ENCODE measurements at regions not wholly inside any gene's neighbourhood (a gene's known extent, or its start where the extent isn't known, plus 50 kb on each side); places are given as distances from the start of the nearest gene placed in this dataset.

- peak; percentile 20 for TF ChIP-seq CTCF (IDR thresholded peaks at IDR 0.05; ENCODE audit: low read depth, low read length, poor library complexity, severe bottlenecking)
- no peak for TF ChIP-seq EZH2phosphoT487 (IDR thresholded peaks at IDR 0.05; ENCODE audit: borderline replicate concordance, low read length)
Measured at GRCh38 chr13:84648069-84648640, 765.9 kb upstream of the SLITRK1 start.

Data from DOHH2 (cell line).